Lower leg skin (tissue), 4 donors: ENCODE measurements at regions not wholly inside any gene's neighbourhood (a gene's known extent, or its start where the extent isn't known, plus 50 kb on each side); places are given as distances from the start of the nearest gene placed in this dataset.

Experiments
- DNase-seq, 2 donors: peaks; one replicate each; pipeline ENCODE4 v3.0.0-alpha.2; 2019; ENCODE audit warnings: low spot score in 2 of 2
- H3K4me3 ChIP-seq: fragments of 200-600 bp; sonication (generic); 2 replicates; pipeline ENCODE4 v1.5.1; 2017; ENCODE audit warnings: mild to moderate bottlenecking, low read depth; ENCODE audit not compliant: poor library complexity, severe bottlenecking
- CTCF ChIP-seq, 3 donors: fragments of 450-650 bp; IDR thresholded peaks; one replicate each; pipeline ENCODE4 v1.5.1; 2016; ENCODE audit warnings: antibody characterized with exemption in 3 of 3, mild to moderate bottlenecking in 3 of 3, moderate library complexity in 2 of 3
- POLR2A ChIP-seq, 2 donors: fragments of 450-650 bp; IDR thresholded peaks; one replicate each; pipeline ENCODE4 v1.6.1; 2016 to 2017; ENCODE audit warnings: antibody characterized with exemption in 2 of 2, mild to moderate bottlenecking in 1 of 2, moderate library complexity in 1 of 2
- WGBS, 2 donors: methylation state at CpG; one replicate each; pipeline ENCODE4 v1.1.5; 2018; 5-methylcytosine and 5-hydroxymethylcytosine counted together
- intact Hi-C: fragments of 100-400 bp; cut with DNase I; formaldehyde crosslinking; loops from one replicate; pipeline ENCODE4 v1.15.0; 2023; ENCODE audit warnings: low total_unique reads

GRCh38 chr1:198917226-198917625 lies 278.4 kb downstream of the PTPRC start:
- intact Hi-C loops = no loop called here
- TF ChIP-seq CTCF (IDR thresholded peaks at IDR 0.05) = no peak
- TF ChIP-seq POLR2A (IDR thresholded peaks at IDR 0.05) = no peak
- no peak for DNase-seq
- WGBS, 2 donors = 43 to 45% methylated on average over 2 of the region's 2 CpGs
- no peak overlapping the region for H3K4me3 ChIP-seq

- DNase-seq = no peak
- TF ChIP-seq CTCF (IDR thresholded peaks at IDR 0.05) (no peak), POLR2A (IDR thresholded peaks at IDR 0.05) (no peak)
- intact Hi-C loops = no loop called here
- H3K4me3 ChIP-seq = no peak overlapping the region
- 51 to 52% methylated on average over 5 of the region's 5 CpGs for WGBS, 2 donors
These were observed 280.1 kb downstream of the PTPRC start for GRCh38 chr1:198918920-198919319.

- intact Hi-C loops = no loop called here
- H3K4me3 ChIP-seq = no peak overlapping the region
- TF ChIP-seq CTCF (IDR thresholded peaks at IDR 0.05) (no peak), POLR2A (IDR thresholded peaks at IDR 0.05) (no peak)
- DNase-seq = no peak
- 70 to 75% methylated on average over 5 of the region's 5 CpGs for WGBS, 2 donors
These were observed 281.0 kb downstream of the PTPRC start for GRCh38 chr1:198919667-198920398.

GRCh38 chr1:198922638-198923430 lies 284.0 kb downstream of the PTPRC start:
- DNase-seq = no peak
- H3K4me3 ChIP-seq = no peak overlapping the region
- WGBS, 2 donors = 83 to 84% methylated on average over 5 of the region's 5 CpGs
- intact Hi-C loops = no loop called here
- TF ChIP-seq POLR2A (IDR thresholded peaks at IDR 0.05) (no peak), CTCF (IDR thresholded peaks at IDR 0.05) (no peak)

- DNase-seq = no peak
- TF ChIP-seq CTCF (IDR thresholded peaks at IDR 0.05) (no peak), POLR2A (IDR thresholded peaks at IDR 0.05) (no peak)
- 93 to 94% methylated on average over 1 of the region's 1 CpG for WGBS, 2 donors
- no peak overlapping the region for H3K4me3 ChIP-seq
- intact Hi-C loops = no loop called here
These were observed 285.2 kb downstream of the PTPRC start for GRCh38 chr1:198923993-198924392.
